Fibroblast of lung (primary cell): ENCODE measurements at regions not wholly inside any gene's neighbourhood (a gene's known extent, or its start where the extent isn't known, plus 50 kb on each side); places are given as distances from the start of the nearest gene placed in this dataset.

ENCODE experiments used
- CTCF ChIP-seq, 2 donors: IDR thresholded peaks in 1 of 2; conservative IDR thresholded peaks in 1 of 2; 1 replicate in 1 of 2; 2 replicates in 1 of 2; pipeline ENCODE4 v1.5.1; 2011 to 2012; ENCODE audit warnings: low read length in 2 of 2, control low read depth in 1 of 2, inconsistent platforms in 1 of 2, low read depth in 1 of 2, mild to moderate bottlenecking in 1 of 2
- EZH2 ChIP-seq: IDR thresholded peaks from 2 replicates; pipeline ENCODE4 v1.5.1; 2012; ENCODE audit warnings: low read length, control low read depth, mild to moderate bottlenecking; ENCODE audit errors: missing control alignments

GRCh38 chr11:37264060-37264459 is 666.0 kb upstream of the RAG2 start:
- no peak for TF ChIP-seq CTCF (conservative IDR thresholded peaks at IDR 0.05 in 1 of 2, IDR thresholded peaks at IDR 0.05 in 1 of 2; ENCODE audit: low read depth in 1 of 2, low read length in 2 of 2)
- no peak for TF ChIP-seq EZH2
